Forelimb muscle (tissue), 1 donor: ENCODE measurements at regions not wholly inside any gene's neighbourhood (a gene's known extent, or its start where the extent isn't known, plus 50 kb on each side); places are given as distances from the start of the nearest gene placed in this dataset.
"Not testable (repeated sequence)": the region's sequence is repeated elsewhere in the genome, so short reads cannot be mapped to it uniquely, and the experiment has no call there.

Source experiments
- DNase-seq: peaks from one replicate; pipeline ENCODE4 v3.0.0-alpha.2; 2013; ENCODE audit warnings: low read depth

- no peak for DNase-seq
Measured at GRCh38 chr3:33956776-33957175, 158.3 kb downstream of the PDCD6IP start.

DNA sequence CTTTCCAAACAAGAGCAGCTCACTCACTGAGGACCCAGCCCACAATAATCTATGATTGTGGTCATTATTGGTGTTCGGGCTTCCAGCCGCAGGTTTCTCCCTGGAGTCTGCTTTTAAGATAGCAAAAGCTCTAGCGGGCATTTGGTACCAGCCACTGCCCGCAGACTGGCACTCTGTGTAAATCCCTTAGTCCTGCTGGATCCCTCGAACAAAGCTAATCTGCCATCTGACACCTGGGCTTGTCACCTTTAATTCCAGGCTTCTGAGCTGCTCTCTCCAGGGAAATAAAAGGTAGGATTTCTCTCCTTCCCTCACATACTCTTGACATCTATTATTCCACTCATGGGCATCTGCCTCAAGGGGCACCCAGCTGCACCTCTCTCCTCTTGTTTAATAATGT is 158.7 kb downstream of the PDCD6IP start:
- DNase-seq: no peak

DNA sequence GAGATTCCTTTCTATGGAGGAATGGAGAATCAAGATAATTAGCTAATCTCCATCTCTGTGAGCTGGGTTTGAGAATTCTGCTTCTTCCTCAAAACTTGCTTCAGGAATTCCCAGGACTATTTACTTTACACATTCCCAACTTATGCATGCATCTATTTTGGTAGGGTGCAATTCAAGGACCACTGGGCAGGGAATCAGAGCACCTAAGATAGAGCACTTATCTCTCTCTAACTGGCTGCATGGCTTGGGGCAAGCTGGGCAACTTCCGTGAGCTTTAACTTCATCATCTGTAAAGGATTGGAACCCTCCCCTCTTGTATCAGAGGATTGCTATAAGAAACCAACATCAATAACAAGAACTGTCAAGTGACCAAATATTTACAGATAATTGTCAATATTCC is 160.2 kb downstream of the PDCD6IP start:
- DNase-seq: no peak

GRCh38 chr3:33962396-33962795 is 164.0 kb downstream of the PDCD6IP start:
- DNase-seq: no peak

DNA sequence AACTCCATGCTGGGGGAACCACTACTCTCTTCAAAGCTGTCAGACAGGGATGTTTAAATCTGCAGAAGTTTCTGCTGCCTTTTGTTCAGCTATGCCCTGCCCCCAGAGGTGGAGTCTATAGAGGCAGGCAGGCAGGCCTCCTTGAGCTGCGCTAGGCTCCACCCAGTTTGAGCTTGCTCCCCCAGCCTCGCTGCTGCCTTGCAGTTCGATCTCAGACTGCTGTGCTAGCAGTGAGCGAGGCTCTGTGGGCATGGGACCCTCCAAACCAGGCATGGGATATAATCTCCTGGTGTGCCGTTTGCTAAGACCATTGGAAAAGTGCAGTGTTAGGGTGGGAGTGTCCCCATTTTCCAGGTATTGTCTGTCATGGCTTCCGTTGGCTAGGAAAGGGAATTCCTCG is 171.8 kb downstream of the PDCD6IP start:
- not testable (repeated sequence) for DNase-seq

- DNase-seq: no peak
Measured at GRCh38 chr3:33971055-33971454, 172.6 kb downstream of the PDCD6IP start.

GRCh38 chr3:33975463-33975862 is 177.0 kb downstream of the PDCD6IP start:
- no peak for DNase-seq

GRCh38 chr3:33977227-33977626 is 178.8 kb downstream of the PDCD6IP start:
- DNase-seq: no peak

DNA sequence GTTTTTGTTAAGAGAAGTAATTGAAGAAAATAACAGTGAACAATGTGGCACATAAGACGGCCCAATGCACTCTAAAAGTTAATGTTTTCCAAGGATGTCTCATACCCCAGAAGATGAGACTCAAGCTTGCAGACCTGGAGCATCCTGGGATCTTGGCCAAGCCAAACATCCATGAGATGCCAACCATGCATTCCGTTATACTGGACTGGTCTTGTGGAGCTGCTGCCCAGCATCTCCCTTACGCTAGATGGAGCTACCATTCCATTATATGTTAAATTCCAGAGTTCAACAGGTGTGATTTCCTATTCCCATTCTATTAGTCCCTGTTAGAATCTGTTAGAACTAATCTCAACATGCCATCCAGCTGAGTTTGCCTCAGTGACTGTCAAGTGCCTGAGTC is 181.8 kb downstream of the PDCD6IP start:
- DNase-seq: no peak

DNA sequence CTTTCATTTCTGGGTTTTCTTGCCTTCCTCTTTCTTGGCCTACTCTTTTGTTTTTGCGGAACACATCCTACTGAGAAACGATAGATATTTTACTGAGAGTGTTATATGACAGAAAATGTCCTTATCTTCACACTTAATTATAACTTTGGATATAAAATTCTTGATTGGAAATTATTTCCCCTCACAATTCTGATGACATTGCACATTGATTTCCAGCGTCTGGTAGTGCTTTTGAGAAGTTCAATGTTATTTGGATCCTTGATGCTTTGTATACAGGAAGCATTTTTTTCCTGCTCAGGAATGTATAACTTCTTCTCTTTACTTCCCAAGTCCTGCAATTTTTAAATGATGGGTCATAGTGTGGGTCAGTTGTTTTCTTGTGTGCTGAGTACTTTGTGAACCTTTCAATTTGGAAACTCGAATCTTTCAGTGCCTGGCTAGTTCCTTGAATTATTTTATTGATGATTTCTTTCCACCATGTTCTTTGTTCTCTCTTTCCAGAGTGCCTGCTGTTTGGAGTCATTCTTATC is 183.9 kb downstream of the PDCD6IP start:
- DNase-seq: no peak

DNA sequence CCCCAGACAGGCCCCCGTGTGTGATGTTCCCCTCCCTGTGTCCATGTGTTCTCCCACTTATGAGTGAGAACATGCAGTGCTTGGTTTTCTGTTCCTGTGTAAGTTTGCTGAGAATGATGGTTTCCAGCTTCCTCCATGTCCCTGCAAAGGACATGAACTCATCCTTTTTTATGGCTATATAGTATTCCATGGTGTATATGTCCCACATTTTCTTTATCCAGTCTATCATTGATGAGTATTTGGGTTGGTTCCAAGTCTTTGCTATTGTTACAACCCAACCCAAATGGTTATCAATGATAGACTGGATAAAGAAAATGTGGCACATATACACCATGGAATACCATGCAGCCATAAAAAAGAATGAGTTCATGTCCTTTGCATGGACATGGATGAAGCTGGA is 184.5 kb downstream of the PDCD6IP start:
- not testable (repeated sequence) for DNase-seq

GRCh38 chr3:33989229-33989628 is 190.8 kb downstream of the PDCD6IP start:
- no peak for DNase-seq

- no peak for DNase-seq
Measured at GRCh38 chr3:33991673-33992072, 193.2 kb downstream of the PDCD6IP start.

GRCh38 chr3:33993631-33994030 is 195.2 kb downstream of the PDCD6IP start:
- no peak for DNase-seq

DNA sequence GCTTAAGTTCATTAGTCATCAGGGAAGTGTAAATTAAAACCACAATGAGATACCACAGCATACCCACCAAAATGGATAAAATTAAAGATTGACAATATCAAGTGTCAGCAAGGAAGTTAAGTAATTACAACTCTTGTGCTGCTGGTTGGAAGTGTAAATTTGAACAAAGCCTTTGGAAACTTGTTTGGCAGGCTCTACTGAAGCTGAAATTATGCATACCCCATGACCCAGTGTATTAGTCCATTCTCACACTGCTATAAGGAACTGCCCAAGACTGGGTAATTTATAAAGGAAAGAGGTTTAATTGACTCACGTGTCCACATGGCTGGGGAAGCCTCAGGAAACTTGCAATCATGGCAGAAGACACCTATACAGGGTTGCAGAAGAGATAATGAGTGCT is 196.1 kb downstream of the PDCD6IP start:
- DNase-seq: no peak

DNA sequence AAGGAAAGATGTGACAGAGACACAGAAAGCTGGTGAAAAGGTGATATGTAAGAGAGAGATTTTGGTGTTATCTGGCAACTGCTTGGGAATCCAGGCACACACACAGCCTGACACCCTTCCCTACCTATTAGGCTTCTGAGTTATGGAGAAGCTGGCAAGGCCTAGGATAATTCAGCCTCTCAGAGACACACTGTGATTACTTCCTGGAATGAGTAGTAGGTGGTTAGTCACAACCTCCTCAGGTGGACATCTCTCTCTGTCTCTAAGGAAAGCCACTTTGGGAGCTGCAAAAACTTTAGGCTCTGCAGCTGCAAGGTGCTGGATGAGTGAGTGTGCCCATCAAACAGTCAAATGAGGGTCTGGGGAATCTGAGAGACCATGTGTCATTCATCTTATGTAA is 201.9 kb downstream of the PDCD6IP start:
- no peak for DNase-seq

- no peak for DNase-seq
Measured at GRCh38 chr3:34001022-34001421, 202.6 kb downstream of the PDCD6IP start.

- no peak for DNase-seq
Measured at GRCh38 chr3:34001990-34002389, 203.6 kb downstream of the PDCD6IP start.

DNA sequence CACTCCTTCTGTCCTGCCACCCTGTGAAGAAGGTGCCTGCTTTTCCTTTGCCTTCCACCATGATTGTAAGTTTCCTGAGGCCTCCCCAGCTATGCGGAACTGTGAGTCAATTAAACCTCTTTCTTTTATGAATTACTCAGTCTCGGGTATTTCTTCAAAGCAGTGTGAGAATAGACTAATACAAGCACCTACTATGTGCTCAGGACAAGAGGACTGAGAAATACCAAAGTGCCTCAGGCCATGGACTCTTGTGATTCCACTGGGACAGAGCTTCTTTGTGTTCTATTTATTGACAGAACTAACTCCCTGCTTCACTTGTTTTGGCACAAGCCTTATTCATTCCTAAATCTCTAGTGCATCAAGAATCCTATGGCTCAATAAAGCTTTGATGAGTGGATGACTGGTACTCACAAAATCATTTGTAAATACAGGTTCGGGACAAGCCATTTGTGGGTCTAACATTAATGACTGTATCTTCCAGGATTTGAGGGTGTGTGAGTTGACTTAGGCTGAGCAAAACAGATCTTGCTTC is 204.2 kb downstream of the PDCD6IP start:
- DNase-seq: no peak

DNA sequence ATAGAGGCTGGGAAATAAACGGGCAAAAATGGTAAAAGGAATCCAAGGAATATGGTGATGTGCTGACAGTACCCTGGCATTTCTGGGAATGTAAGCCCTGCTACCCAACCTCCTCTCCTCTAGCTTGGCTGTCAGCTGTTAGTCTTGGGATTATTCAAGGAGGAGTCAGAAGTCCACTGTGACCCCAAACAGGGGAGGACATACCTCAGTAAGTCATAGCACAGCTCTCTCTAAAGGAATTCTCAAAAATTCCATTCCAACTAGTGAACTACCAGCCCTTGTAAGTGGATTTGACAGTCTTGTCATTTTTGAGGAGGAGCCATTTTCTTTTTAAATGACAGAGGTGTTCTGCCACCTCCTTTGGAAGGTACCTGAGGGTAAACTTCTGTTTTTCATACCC is 207.5 kb downstream of the PDCD6IP start:
- no peak for DNase-seq

GRCh38 chr3:34008191-34008590 is 209.8 kb downstream of the PDCD6IP start:
- no peak for DNase-seq

- no peak for DNase-seq
Measured at GRCh38 chr3:34008836-34009809, 210.7 kb downstream of the PDCD6IP start.
